Lower lobe of right lung (tissue), 2 donors: ENCODE measurements at regions not wholly inside any gene's neighbourhood (a gene's known extent, or its start where the extent isn't known, plus 50 kb on each side); places are given as distances from the start of the nearest gene placed in this dataset.
"Not testable (repeated sequence)": the region's sequence is repeated elsewhere in the genome, so short reads cannot be mapped to it uniquely, and the experiment has no call there.

ENCODE experiments used
- ATAC-seq, 2 donors: fragments of 200-7000 bp; cut with Tn5 transposase; one replicate each; pipeline ENCODE4 v1.9.1; 2020 to 2022; ENCODE audit warnings: mild to moderate bottlenecking in 2 of 2, moderate library complexity in 2 of 2
- DNase-seq: peaks from one replicate; pipeline ENCODE4 v3.0.0-alpha.2; 2020
- H3K27ac ChIP-seq: fragments of 200-600 bp; one replicate; pipeline ENCODE4 v1.8.0; 2022
- H3K27me3 ChIP-seq: fragments of 200-600 bp; one replicate; pipeline ENCODE4 v1.8.0; 2022; ENCODE audit warnings: low read depth
- H3K36me3 ChIP-seq: fragments of 200-600 bp; one replicate; pipeline ENCODE4 v1.8.0; 2022; ENCODE audit warnings: mild to moderate bottlenecking
- H3K4me1 ChIP-seq: fragments of 200-600 bp; one replicate; pipeline ENCODE4 v1.8.0; 2022
- H3K4me3 ChIP-seq: fragments of 200-600 bp; one replicate; pipeline ENCODE4 v1.8.0; 2022; ENCODE audit warnings: mild to moderate bottlenecking
- H3K9me3 ChIP-seq: fragments of 200-600 bp; one replicate; pipeline ENCODE4 v1.8.0; 2022
- intact Hi-C: fragments of 100-400 bp; cut with DNase I; formaldehyde crosslinking; loops from one replicate; pipeline ENCODE4 v1.11.0; 2022
- TF ChIP-seq, protein P1 (sequence below): fragments of 200-600 bp; IDR thresholded peaks from one replicate; pipeline ENCODE4 v1.8.0; 2022; ENCODE audit warnings: antibody characterized with exemption, mild to moderate bottlenecking
- donor health status: DM: no; HTN: yes; CAD: no; lungs with severe emphysema.

DNA sequence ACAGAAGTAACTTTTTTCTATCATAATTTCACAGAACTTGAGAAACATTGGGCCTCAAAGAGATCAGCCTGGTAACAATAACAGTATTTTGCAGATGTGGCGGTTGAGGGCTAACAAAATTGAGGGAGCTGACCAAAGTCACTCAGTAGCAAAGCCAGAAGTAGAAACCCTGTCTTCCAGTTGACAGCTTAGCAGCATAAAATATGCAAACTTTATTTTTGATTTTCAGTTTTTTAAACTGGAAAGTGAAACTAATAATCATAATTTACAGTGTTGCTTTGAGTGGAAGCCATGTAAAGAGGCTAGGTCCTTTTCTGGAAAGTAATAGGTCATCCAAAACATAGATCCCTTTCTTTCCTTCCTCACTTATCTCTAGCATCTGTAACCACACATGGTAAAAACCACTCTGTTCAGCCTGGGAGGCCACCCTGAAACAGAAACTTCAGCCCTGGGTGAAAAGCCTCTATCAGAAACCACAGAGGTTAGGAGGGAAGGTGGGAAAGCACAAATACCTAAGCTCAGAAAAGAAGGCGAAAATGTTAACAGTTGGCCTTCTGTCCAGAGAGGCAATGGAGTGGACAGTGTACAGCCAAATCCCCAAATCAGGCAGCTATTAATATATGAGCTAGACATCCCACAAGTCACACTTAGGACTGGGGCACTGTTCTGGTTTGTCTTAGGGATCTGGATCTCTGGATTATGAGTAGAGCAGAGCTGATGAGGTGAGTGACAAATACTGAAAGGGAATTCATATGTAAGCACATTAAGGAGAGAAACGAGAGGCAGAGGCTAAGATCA is 61.1 kb upstream of the ARSJ start:
- intact Hi-C loops, result no loop called here
- TF ChIP-seq, protein P1, sequence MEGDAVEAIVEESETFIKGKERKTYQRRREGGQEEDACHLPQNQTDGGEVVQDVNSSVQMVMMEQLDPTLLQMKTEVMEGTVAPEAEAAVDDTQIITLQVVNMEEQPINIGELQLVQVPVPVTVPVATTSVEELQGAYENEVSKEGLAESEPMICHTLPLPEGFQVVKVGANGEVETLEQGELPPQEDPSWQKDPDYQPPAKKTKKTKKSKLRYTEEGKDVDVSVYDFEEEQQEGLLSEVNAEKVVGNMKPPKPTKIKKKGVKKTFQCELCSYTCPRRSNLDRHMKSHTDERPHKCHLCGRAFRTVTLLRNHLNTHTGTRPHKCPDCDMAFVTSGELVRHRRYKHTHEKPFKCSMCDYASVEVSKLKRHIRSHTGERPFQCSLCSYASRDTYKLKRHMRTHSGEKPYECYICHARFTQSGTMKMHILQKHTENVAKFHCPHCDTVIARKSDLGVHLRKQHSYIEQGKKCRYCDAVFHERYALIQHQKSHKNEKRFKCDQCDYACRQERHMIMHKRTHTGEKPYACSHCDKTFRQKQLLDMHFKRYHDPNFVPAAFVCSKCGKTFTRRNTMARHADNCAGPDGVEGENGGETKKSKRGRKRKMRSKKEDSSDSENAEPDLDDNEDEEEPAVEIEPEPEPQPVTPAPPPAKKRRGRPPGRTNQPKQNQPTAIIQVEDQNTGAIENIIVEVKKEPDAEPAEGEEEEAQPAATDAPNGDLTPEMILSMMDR, result no peak
- ATAC-seq, result no peak
- Histone ChIP-seq H3K36me3 (no peaks in the 10 kb centered on the region), H3K27me3 (no peaks in the 10 kb centered on the region), H3K27ac (no peak overlapping the region), H3K4me1 (no peaks in the 10 kb centered on the region), H3K4me3 (no peak overlapping the region), H3K9me3 (no peaks in the 10 kb centered on the region)
- no peak for DNase-seq

DNA sequence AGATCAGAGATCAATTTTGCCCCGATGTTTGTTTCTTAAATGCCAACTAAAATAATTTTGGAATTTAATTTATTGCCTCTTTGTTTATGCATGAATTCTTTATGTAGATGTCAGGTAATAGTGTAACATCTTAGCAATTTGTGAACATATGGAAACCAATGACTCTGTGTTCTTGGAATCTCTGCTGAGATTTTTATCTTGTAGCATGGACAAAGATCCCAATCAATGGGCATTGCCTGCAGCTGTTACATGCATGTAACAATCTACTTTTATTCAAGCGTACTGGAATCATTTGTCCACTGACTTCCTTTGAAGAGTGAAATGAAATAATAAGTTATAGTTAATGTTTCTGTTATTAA is 61.6 kb upstream of the ARSJ start:
- Histone ChIP-seq H3K9me3 (no peaks in the 10 kb centered on the region), H3K27me3 (no peaks in the 10 kb centered on the region), H3K4me3 (no peak overlapping the region), H3K4me1 (no peaks in the 10 kb centered on the region), H3K27ac (no peak overlapping the region), H3K36me3 (no peaks in the 10 kb centered on the region)
- DNase-seq (no peak), ATAC-seq (no peak)
- TF ChIP-seq, protein P1, result no peak
- intact Hi-C loops, result no loop called here

DNA sequence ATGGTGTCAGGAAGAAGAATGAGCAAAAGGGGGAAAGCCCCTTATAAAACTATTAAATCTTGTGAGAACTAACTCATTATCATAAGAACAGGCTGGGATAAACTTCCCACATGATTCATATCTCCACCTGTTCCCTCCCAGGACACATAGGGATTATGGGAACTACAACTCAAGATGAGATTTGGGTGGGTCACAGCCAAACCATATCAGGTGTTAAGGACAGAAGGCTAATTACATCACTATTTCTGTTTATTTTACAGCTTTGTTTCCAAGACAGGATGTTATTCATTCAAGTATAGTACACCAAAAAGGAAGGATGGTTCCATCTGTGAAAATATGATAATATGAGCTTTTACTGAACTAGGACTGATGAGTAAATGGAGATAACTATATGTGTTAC is 63.7 kb upstream of the ARSJ start:
- no peaks in the 10 kb centered on the region for H3K27me3 ChIP-seq

DNA sequence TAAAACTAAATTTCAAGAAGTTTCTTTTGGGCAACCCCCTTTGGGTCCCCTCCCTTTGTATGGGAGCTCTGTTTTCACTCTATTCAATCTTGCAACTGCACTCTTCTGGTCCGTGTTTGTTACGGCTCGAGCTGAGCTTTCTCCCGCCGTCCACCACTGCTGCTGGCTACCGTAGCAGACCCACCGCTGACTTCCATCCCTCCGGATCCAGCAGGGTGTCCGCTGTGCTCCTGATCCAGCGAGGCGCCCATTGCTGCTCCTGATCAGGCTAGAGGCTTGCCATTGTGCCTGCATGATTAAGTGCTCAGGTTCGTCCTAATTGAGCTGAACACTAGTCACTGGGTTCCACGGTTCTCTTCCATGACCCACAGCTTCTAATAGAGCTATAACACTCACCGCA is 64.9 kb upstream of the ARSJ start:
- H3K27ac ChIP-seq, H3K27me3 ChIP-seq, DNase-seq, ATAC-seq, H3K4me3 ChIP-seq, H3K4me1 ChIP-seq, H3K9me3 ChIP-seq, intact Hi-C loops, H3K36me3 ChIP-seq: not testable (repeated sequence)

More for the DNA sequence above, 63.7 kb upstream of the ARSJ start:
- DNase-seq, result no peak
- no peaks in the 10 kb centered on the region for H3K4me1 ChIP-seq
- H3K4me3 ChIP-seq, result no peak overlapping the region
- H3K9me3 ChIP-seq, result no peaks in the 10 kb centered on the region
- TF ChIP-seq, protein P1, result no peak
- H3K27ac ChIP-seq, result no peak overlapping the region
- no peak for ATAC-seq
- intact Hi-C loops, result no loop called here
- H3K36me3 ChIP-seq, result no peaks in the 10 kb centered on the region

DNA sequence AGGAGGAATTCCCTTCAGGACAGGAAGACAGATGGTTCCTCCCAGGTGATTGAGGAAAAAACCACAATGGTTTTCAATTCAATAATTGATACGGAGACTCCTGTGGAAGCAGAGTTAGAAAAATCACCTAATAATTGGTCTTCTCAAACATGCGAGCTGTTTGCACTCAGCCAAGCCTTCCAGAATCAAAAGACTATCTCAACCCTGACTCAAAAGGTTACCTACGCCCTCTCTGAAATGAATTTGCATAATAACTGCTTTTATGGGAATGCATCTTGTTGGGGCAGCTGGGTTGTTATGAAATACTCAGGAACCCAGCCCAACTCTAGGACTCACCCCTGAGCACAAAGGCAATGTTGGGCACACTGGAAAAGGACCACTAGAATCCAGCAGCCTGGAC is 66.9 kb upstream of the ARSJ start:
- Histone ChIP-seq H3K9me3 (no peaks in the 10 kb centered on the region), H3K4me1 (no peaks in the 10 kb centered on the region), H3K27ac (no peak overlapping the region), H3K27me3 (no peaks in the 10 kb centered on the region), H3K4me3 (no peak overlapping the region), H3K36me3 (no peaks in the 10 kb centered on the region)
- DNase-seq, result no peak
- intact Hi-C loops, result no loop called here
- ATAC-seq, result no peak
- TF ChIP-seq, protein P1, result no peak

DNA sequence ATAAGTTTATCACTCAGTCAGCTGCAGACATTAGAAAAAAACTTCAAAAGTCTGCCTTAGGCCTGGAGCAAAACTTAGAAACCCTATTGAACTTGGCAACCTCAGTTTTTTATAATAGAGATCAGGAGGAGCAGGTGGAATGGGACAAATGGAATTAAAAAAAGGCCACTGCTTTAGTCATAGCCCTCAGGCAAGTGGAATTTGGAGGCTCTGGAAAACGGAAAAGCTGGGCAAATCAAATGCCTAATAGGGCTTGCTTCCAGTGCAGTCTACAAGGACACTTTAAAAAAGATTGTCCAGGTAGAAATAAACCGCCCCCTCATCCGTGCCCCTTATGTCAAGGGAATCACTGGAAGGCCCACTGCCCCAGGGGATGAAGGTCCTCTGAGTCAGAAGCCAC is 68.7 kb upstream of the ARSJ start:
- H3K36me3 ChIP-seq, H3K27ac ChIP-seq, H3K4me1 ChIP-seq, H3K4me3 ChIP-seq, H3K27me3 ChIP-seq, intact Hi-C loops, ATAC-seq, DNase-seq, H3K9me3 ChIP-seq: not testable (repeated sequence)
